TTC549 (cell line): ENCODE measurements at regions not wholly inside any gene's neighbourhood (a gene's known extent, or its start where the extent isn't known, plus 50 kb on each side); places are given as distances from the start of the nearest gene placed in this dataset.
"Not testable (repeated sequence)": the region's sequence is repeated elsewhere in the genome, so short reads cannot be mapped to it uniquely, and the experiment has no call there.

ENCODE experiments used
- FAIRE-seq: peaks from 2 replicates; lab custom pipeline; 2012; peaks lifted over from hg19 to GRCh38; lab: Jason Lieb, UNC

- no peak for FAIRE-seq
Measured at GRCh38 chr6:897528-898207, 204.7 kb upstream of the EXOC2 start.

GRCh38 chr6:894274-894673 lies 201.3 kb upstream of the EXOC2 start:
- FAIRE-seq: no peak

- FAIRE-seq: no peak
Measured at GRCh38 chr6:890995-891394, 198.1 kb upstream of the EXOC2 start.

DNA sequence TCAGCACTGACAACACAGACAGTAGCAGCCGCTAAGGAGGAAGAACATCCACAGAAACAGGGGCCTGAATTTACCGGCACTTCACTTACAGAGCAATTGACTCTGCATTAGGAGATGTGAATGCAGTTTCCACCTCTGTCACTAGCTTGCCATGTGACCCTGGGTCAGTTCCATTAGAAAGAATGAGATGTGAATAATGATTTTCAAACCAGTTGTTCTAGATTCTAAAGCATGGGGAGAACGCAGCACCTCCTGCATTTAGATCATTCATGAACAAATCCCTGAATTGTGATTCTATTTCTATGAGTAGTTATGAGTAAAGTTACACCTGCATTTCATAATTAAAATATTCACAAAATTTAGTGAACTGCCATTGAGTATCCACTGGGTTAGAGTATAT lies 197.3 kb upstream of the EXOC2 start:
- FAIRE-seq: no peak

- no peak for FAIRE-seq
Measured at GRCh38 chr6:887583-888235, 194.8 kb upstream of the EXOC2 start.

- FAIRE-seq: not testable (repeated sequence)
Measured at GRCh38 chr6:886116-886515, 193.2 kb upstream of the EXOC2 start.

DNA sequence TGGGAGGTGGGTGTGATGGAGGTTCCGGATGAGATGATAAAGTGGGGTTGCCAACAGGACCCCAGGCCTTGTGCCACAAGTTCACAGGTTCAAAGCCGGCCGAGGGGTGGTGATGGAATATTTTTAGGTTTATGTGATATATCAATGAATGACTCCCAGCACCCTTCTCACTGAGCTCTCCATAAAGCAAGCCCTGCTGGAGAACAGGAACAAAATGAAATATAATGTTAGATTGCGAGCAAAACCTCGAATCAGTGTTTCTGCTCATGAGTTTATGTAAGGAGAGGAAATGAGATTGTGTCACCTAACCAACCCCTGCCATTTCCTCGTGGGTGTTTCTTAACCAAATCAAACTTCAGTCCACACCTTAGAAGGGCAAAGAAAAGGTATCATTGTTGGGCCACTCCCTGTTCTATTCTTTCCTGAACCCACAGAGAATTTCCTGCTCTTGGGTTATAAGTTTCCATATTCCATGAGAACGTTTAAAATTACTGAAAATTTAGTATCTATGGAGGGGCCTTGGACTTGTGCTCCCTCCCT lies 192.2 kb upstream of the EXOC2 start:
- FAIRE-seq: no peak

DNA sequence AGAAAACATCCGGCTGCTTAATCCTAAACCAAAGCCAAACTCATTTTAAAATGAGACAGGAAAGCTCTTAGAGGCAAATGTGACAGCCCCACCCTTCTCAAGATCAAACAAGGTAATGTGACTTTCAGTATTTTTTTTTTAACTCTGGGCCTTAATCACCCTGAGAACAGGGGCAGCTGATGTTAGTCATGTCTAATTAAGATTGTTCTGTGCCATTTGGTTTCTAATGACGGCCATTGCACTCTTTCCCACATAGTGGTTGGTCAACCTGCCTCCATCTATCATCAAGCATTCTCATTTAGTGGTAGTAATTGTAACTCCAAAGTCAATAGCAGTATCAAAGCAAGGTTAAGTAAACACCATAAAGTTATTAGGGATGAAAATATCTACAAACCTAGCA lies 191.6 kb upstream of the EXOC2 start:
- no peak for FAIRE-seq

DNA sequence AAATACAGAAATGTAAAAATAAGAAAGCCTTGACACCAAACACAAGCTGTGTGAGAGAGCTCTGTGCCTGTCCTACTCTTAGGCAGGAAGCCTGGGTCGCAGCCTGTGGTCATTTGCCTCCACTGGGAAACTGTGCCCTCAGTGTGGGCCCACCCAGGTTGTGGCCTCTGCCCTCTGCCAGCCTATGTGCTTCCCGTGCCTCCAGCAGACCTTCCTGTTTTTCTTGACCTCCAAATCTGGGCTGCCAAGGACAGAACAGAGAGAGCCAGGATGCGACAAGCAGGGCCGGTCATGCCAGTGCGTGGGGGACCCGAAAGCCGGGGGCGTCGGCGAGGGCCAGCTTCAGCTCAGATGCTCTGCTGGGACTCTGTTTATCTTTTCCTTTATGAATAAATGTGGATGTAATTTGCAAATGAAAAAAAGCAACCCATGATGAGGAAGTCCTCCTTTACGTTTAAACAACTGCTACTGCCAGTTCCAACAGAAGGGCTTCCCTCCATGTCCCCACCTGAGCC lies 189.2 kb upstream of the EXOC2 start:
- no peak for FAIRE-seq

DNA sequence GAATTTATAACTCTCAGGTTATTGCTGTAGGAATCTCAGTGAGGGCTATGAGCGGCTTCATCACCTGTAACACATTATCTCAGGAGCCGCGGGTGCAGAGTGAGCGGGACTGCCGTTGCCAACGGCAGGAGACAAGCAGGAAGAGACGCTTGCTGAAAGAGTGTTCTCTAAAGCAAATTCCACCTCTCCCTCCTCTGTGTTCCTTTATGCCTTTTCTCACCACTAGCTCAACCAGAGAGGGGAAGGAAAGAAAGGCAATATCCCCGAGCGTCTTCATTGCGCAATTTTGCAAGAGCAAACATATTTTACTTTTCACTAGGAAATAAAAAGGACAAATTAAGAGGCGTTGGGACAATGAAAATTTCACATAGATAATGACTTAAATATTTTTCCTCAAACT lies 185.2 kb upstream of the EXOC2 start:
- FAIRE-seq: no peak

GRCh38 chr6:875012-875411 lies 182.1 kb upstream of the EXOC2 start:
- FAIRE-seq: no peak

DNA sequence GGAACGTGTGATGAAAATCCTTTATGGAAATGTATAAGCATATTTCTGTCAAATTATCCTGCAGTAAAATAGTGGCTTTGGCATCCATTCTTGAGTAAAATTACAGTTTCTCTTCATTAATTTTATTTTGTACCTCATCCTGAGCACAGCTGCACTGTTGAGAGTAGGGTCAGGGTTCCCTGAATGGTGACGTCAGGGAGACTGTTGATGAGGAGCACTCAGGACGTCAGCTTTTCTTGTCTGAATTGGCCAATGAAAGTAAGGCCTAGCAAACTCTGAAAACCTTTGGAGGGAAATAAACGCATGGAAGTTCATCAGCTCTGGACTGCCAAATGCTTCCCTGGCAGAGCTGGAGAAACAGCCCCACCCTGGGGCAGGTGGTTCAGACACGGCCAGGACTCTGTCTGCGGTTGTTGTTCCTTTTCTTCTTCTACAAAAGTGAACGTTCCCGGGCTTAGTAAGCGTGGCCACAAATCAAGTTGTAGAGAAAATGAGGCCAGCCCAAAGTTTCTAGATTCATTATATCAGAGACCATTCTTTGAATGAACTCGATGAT lies 179.7 kb upstream of the EXOC2 start:
- FAIRE-seq: no peak

DNA sequence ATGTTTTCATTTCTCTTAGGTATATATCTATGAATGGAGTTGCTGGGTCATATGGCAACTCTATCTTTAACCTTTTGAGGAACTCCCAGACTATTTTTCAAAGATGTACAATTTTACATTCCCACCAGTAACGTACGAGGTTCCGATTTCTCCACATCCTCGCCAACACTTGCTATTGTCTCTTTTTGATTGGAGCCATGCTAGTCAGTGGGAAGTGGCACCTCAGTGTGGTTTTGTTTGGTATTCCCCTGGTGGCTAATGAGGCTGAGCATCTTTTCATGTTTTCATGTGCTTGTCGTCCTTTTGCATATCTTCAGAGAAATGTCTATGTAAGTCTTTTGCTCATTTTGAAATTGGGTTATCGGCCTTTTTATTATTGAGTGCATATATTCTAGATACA lies 178.6 kb upstream of the EXOC2 start:
- no peak for FAIRE-seq

DNA sequence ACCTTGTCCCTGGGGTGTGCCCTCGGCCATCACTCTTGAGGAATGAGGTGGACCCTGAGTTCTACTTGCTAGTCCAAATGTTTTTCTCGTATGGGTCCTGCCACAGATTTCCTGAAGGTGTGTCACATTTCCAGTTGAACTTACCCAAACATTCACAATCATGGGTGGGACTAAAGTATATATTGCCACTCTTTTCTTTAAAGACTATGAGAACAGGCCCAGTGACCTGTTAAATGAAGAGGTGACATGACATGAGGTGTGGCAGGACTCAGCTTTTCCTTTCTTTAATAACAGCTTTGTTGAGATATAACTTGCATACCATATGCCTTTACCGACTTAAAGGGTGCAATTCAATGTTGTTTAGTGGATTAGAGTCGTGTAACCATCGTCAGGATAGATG lies 177.2 kb upstream of the EXOC2 start:
- FAIRE-seq: no peak

- FAIRE-seq: no peak
Measured at GRCh38 chr6:868201-868600, 175.3 kb upstream of the EXOC2 start.

- FAIRE-seq: no peak
Measured at GRCh38 chr6:867378-867777, 174.4 kb upstream of the EXOC2 start.

GRCh38 chr6:866316-866715 lies 173.4 kb upstream of the EXOC2 start:
- no peak for FAIRE-seq

GRCh38 chr6:865846-866245 lies 172.9 kb upstream of the EXOC2 start:
- FAIRE-seq: no peak

DNA sequence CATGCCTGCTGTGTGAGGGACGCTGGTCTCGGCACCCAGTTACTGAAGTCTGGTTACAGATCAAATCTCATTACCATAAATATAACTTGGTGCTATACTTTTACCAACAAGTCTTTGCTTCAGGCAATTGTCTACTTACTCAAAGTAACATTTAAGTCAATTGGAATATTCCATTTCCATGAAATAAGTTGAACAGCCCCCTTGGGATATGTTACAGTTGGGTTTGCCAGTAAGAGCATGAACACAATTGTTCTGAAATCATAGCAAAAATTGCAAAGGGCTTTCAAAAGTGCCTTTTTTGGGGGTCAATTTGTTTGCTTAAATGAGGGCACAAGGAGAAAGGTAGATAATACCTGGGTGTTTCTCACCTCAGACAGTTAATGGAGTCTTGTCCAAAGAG lies 170.9 kb upstream of the EXOC2 start:
- no peak for FAIRE-seq

DNA sequence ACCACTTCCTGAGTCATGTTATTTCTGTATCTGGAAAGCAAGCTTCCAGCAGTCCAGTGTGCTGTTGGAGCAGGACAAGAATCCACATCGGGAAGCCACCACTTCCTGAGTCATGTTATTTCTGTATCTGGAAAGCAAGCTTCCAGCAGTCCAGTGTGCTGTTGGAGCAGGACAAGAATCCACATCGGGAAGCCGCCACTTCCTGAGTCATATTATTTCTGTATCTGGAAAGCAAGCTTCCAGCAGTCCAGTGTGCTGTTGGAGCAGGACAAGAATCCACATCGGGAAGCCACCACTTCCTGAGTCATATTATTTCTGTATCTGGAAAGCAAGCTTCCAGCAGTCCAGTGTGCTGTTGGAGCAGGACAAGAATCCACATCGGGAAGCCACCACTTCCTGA lies 170.2 kb upstream of the EXOC2 start:
- FAIRE-seq: not testable (repeated sequence)

- FAIRE-seq: no peak
Measured at GRCh38 chr6:859936-860335, 167.0 kb upstream of the EXOC2 start.

GRCh38 chr6:854406-855118 lies 161.6 kb upstream of the EXOC2 start:
- no peak for FAIRE-seq

DNA sequence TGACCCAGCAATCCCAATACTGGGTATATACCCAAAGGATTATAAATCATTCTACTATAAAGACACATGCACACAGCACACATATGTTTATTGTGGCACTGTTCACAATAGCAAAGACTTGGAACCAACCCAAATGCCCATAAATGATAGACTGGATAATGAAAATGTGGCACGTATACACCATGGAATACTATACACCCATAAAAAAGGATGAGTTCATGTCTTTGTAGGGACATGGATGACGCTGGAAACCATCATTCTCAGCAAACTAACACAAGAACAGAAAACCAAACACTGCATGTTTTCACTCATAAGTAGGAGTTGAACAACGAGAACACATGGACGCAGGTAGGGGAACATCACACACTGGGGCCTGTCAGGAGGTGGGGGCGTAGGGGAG lies 159.3 kb upstream of the EXOC2 start:
- not testable (repeated sequence) for FAIRE-seq
